Body of pancreas (tissue), 4 donors: ENCODE measurements at regions not wholly inside any gene's neighbourhood (a gene's known extent, or its start where the extent isn't known, plus 50 kb on each side); places are given as distances from the start of the nearest gene placed in this dataset.
A peak's percentile ranks its signal among the peaks of the same experiment; 100 is the strongest.

Source experiments
- ATAC-seq: fragments of 150-250 bp; one replicate; pipeline ENCODE4 v1.9.1; 2016
- DNase-seq, 4 donors: peaks; one replicate each; pipeline ENCODE4 v3.0.0-alpha.2; 2019
- H3K27ac ChIP-seq, 4 donors: fragments of 200-600 bp; sonication (generic); 1 replicate in 3 of 4; 2 replicates in 1 of 4; pipeline versions ENCODE4 v1.5.1 to v1.6.1; 2016 to 2019; ENCODE audit warnings: mild to moderate bottlenecking in 1 of 4, mixed read lengths in 1 of 4, moderate library complexity in 1 of 4
- H3K27me3 ChIP-seq, 2 donors: fragments of 200-600 bp; sonication (generic); one replicate each; pipeline ENCODE4 v1.6.0; 2016; ENCODE audit warnings: mild to moderate bottlenecking in 1 of 2
- H3K36me3 ChIP-seq, 2 donors: fragments of 200-600 bp; sonication (generic); replicated peaks in 1 of 2; 2 replicates each; pipeline ENCODE4 v1.5.1; 2016; ENCODE audit warnings: low read depth in 2 of 2; ENCODE audit not compliant: insufficient read depth in 1 of 2
- H3K4me1 ChIP-seq: fragments of 200-600 bp; sonication (generic); one replicate; pipeline ENCODE4 v1.6.0; 2016
- H3K4me3 ChIP-seq, 2 donors: fragments of 200-600 bp; sonication (generic); 1 replicate in 1 of 2; 2 replicates in 1 of 2; pipeline ENCODE4 v1.5.1; 2016 to 2019
- H3K9me3 ChIP-seq, 3 donors: fragments of 200-600 bp; sonication (generic); 1 replicate in 2 of 3; 2 replicates in 1 of 3; pipeline ENCODE4 v1.5.1; 2016
- POLR2A ChIP-seq, 3 donors: fragments of 450-650 bp; IDR thresholded peaks; one replicate each; pipeline ENCODE4 v1.6.1; 2016; ENCODE audit warnings: antibody characterized with exemption in 3 of 3, mild to moderate bottlenecking in 2 of 3
- WGBS, 2 donors: methylation state at CpG; one replicate each; pipeline ENCODE4 v1.1.5; 2017; 5-methylcytosine and 5-hydroxymethylcytosine counted together
- intact Hi-C: fragments of 100-400 bp; cut with DNase I; formaldehyde crosslinking; loops from one replicate; pipeline ENCODE4 v1.15.1; 2023
- TF ChIP-seq, protein P1 (sequence below), 7 experiments: fragments of 450-650 bp in 4 of 7; fragments of 200-600 bp in 3 of 7; sonication (generic) in 3 of 7; IDR thresholded peaks; one replicate each; pipeline ENCODE4 v1.5.1; 2016 to 2019; ENCODE audit warnings: antibody characterized with exemption in 7 of 7

- Histone ChIP-seq H3K27me3 (no peaks in the 10 kb centered on the region), H3K9me3 (no peaks in the 10 kb centered on the region), H3K4me1 (no peaks in the 10 kb centered on the region), H3K4me3 (no peak overlapping the region), H3K27ac (no peak overlapping the region), H3K36me3 (no peaks in the 10 kb centered on the region)
- intact Hi-C loops = no loop called here
- TF ChIP-seq, protein P1, sequence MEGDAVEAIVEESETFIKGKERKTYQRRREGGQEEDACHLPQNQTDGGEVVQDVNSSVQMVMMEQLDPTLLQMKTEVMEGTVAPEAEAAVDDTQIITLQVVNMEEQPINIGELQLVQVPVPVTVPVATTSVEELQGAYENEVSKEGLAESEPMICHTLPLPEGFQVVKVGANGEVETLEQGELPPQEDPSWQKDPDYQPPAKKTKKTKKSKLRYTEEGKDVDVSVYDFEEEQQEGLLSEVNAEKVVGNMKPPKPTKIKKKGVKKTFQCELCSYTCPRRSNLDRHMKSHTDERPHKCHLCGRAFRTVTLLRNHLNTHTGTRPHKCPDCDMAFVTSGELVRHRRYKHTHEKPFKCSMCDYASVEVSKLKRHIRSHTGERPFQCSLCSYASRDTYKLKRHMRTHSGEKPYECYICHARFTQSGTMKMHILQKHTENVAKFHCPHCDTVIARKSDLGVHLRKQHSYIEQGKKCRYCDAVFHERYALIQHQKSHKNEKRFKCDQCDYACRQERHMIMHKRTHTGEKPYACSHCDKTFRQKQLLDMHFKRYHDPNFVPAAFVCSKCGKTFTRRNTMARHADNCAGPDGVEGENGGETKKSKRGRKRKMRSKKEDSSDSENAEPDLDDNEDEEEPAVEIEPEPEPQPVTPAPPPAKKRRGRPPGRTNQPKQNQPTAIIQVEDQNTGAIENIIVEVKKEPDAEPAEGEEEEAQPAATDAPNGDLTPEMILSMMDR (IDR thresholded peaks at IDR 0.05) = no peak
- no peak for TF ChIP-seq POLR2A (IDR thresholded peaks at IDR 0.05)
- ATAC-seq (no peak), DNase-seq (no peak)
- 73 to 75% methylated on average over 1 of the region's 1 CpG for WGBS, 2 donors
Observed at GRCh38 chr18:1213126-1213525, 308.5 kb downstream of the ADCYAP1 start.

DNA sequence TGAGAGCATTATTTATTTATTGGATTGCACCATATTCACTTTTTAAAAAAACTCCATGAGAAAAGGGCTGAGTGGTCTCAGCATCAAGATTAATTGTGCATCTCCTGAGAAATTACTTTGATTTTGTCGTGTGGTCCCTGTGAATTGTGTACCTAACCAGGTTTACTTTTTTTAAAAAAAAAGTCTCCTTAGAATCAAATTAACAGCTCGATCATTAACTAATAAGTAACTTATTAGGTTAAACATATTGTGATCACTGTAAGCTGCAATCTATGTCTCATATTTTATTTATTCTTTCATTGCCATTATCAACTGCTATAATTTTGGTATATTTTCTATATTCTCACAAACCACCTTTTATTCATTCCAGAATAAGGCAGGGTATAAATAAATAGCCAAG, 318.2 kb downstream of the ADCYAP1 start:
- peak overlapping the region in 1 of 4 donors; percentile 40 for H3K27ac ChIP-seq
- H3K36me3 ChIP-seq = no peaks in the 10 kb centered on the region
- ATAC-seq = peak; percentile 40
- H3K4me3 ChIP-seq = no peak overlapping the region
- no peaks in the 10 kb centered on the region for H3K27me3 ChIP-seq
- intact Hi-C loops = no loop called here
- no peaks in the 10 kb centered on the region for H3K9me3 ChIP-seq
- no peak for TF ChIP-seq POLR2A (IDR thresholded peaks at IDR 0.05)
- TF ChIP-seq, protein P1 (IDR thresholded peaks at IDR 0.05) = no peak
- no peak for DNase-seq
- peaks cover 13% of the 10 kb centered on the region for H3K4me1 ChIP-seq
- WGBS, 2 donors = 11 to 14% methylated on average over 2 of the region's 2 CpGs

GRCh38 chr18:1227025-1227424, 322.4 kb downstream of the ADCYAP1 start:
- DNase-seq = no peak
- ATAC-seq = no peak
- H3K27me3 ChIP-seq = no peaks in the 10 kb centered on the region
- H3K27ac ChIP-seq = no peak overlapping the region
- no peaks in the 10 kb centered on the region for H3K9me3 ChIP-seq
- no peaks in the 10 kb centered on the region for H3K36me3 ChIP-seq
- intact Hi-C loops = no loop called here
- 77 to 79% methylated on average over 4 of the region's 4 CpGs for WGBS, 2 donors
- no peak overlapping the region for H3K4me3 ChIP-seq
- TF ChIP-seq, protein P1 (IDR thresholded peaks at IDR 0.05) = no peak
- no peak for TF ChIP-seq POLR2A (IDR thresholded peaks at IDR 0.05)
- H3K4me1 ChIP-seq = peaks cover 12% of the 10 kb centered on the region

DNA sequence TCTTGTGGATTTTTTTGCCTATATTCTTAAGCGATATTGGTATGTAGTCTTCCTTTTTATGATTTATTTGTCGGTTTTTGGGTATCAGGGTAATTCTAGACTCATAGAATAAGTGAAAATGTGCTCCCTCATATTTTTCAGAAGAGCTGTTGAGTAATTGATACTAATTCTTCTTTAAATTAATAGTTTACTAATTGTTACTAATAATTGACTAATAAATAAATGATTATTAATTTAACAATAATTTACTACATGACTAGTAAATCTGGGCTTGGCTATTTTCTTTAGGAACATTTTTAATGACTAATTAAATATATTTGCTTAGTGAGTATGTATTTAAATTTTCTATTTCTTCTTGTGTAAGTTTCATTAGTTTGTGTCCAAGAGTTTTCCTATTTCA, 325.0 kb downstream of the ADCYAP1 start:
- Histone ChIP-seq H3K4me3 (no peak overlapping the region), H3K9me3 (peaks cover 0 to 4% (median 0%) of the 10 kb centered on the region in 3 donors), H3K36me3 (no peaks in the 10 kb centered on the region), H3K27ac (no peak overlapping the region), H3K4me1 (no peaks in the 10 kb centered on the region), H3K27me3 (no peaks in the 10 kb centered on the region)
- TF ChIP-seq POLR2A (IDR thresholded peaks at IDR 0.05) = no peak
- TF ChIP-seq, protein P1 (IDR thresholded peaks at IDR 0.05) = no peak
- ATAC-seq (no peak), DNase-seq (no peak)
- intact Hi-C loops = no loop called here
- WGBS, 2 donors = 70 to 82% methylated on average over 2 of the region's 2 CpGs

DNA sequence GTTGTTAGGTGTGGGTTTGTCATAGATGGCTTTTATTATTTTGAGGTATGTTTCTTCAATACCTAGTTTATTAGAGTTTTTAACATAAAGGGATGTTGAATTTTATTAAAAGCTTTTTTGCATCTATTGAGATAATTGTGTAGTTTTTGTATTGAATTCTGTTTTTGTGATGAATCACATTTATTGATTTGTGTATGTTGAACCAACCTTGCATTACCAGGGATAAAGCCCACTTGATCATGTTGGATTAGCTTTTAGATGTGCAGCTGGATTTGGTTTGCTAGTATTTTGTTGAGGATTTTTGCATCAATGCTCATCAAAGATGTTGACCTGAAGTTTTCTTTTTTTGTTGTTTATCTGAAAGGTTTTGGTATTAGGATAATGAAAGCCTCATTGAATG, 328.2 kb downstream of the ADCYAP1 start:
- Histone ChIP-seq H3K27ac (no peak overlapping the region), H3K27me3 (no peaks in the 10 kb centered on the region), H3K4me3 (no peak overlapping the region), H3K36me3 (no peaks in the 10 kb centered on the region), H3K4me1 (no peaks in the 10 kb centered on the region), H3K9me3 (peaks cover 0 to 8% (median 0%) of the 10 kb centered on the region in 3 donors)
- DNase-seq (no peak), ATAC-seq (no peak)
- intact Hi-C loops = no loop called here
- TF ChIP-seq POLR2A (IDR thresholded peaks at IDR 0.05) = no peak
- TF ChIP-seq, protein P1 (IDR thresholded peaks at IDR 0.05) = no peak
